OCI-LY1 (cell line): ENCODE measurements at regions not wholly inside any gene's neighbourhood (a gene's known extent, or its start where the extent isn't known, plus 50 kb on each side); places are given as distances from the start of the nearest gene placed in this dataset.
A peak's percentile ranks its signal among the peaks of the same experiment; 100 is the strongest.
"Not testable (repeated sequence)": the region's sequence is repeated elsewhere in the genome, so short reads cannot be mapped to it uniquely, and the experiment has no call there.

Experiments
- H2AFZ ChIP-seq: fragments of 200-600 bp; sonication (generic), shearing (Covaris generic); 2 replicates; pipeline ENCODE4 v1.6.0; 2014; ENCODE audit warnings: antibody characterized with exemption, mild to moderate bottlenecking, low read length
- H3F3A ChIP-seq: fragments of 200-600 bp; sonication (generic), shearing (Covaris generic); 2 replicates; pipeline ENCODE4 v1.6.0; 2014; ENCODE audit warnings: mild to moderate bottlenecking, antibody characterized with exemption, low read length, moderate library complexity; ENCODE audit not compliant: insufficient read depth
- H3K27ac ChIP-seq: fragments of 200-600 bp; sonication (generic); 2 replicates; pipeline ENCODE4 v1.5.1; 2014; ENCODE audit warnings: low read length, mixed run types, mild to moderate bottlenecking, low read depth; ENCODE audit not compliant: poor library complexity, severe bottlenecking
- H3K27me3 ChIP-seq: fragments of 200-600 bp; sonication (generic); 2 replicates; pipeline ENCODE4 v1.6.0; 2014; ENCODE audit warnings: antibody characterized with exemption, mild to moderate bottlenecking, low read length, moderate library complexity; ENCODE audit not compliant: insufficient read depth
- H3K36me3 ChIP-seq: fragments of 200-600 bp; sonication (generic); 2 replicates; pipeline ENCODE4 v1.6.1; 2014; ENCODE audit warnings: mild to moderate bottlenecking, antibody characterized with exemption, low read length, moderate library complexity, mixed read lengths; ENCODE audit not compliant: insufficient read depth
- H3K4me1 ChIP-seq: fragments of 200-600 bp; sonication (generic); 2 replicates; pipeline ENCODE4 v1.5.1; 2014; ENCODE audit warnings: mild to moderate bottlenecking, low read length, moderate library complexity; ENCODE audit not compliant: insufficient read depth, severe bottlenecking
- H3K4me2 ChIP-seq: fragments of 200-600 bp; sonication (generic), shearing (Covaris generic); 2 replicates; pipeline ENCODE4 v1.6.1; 2014; ENCODE audit warnings: low read length
- H3K4me3 ChIP-seq: fragments of 200-600 bp; sonication (generic); 2 replicates; pipeline ENCODE4 v1.5.1; 2014; ENCODE audit warnings: low read length, low read depth, mild to moderate bottlenecking, mixed read lengths; ENCODE audit not compliant: poor library complexity, severe bottlenecking
- H3K79me2 ChIP-seq: fragments of 200-600 bp; shearing (Covaris generic); 2 replicates; pipeline ENCODE4 v1.6.1; 2016; ENCODE audit warnings: mixed run types, low read length, mixed read lengths; ENCODE audit not compliant: insufficient read depth
- H3K9ac ChIP-seq: fragments of 200-600 bp; sonication (generic), shearing (Covaris generic); 2 replicates; pipeline ENCODE4 v1.6.1; 2014; ENCODE audit warnings: mild to moderate bottlenecking, low read length, mixed read lengths
- H3K9me2 ChIP-seq: fragments of 200-600 bp; sonication (generic), shearing (Covaris generic); 2 replicates; pipeline ENCODE4 v1.6.1; 2014; ENCODE audit warnings: low read depth, mild to moderate bottlenecking, low read length, mixed read lengths
- H3K9me3 ChIP-seq: fragments of 200-600 bp; shearing (Covaris generic); 2 replicates; pipeline ENCODE4 v1.6.1; 2014; ENCODE audit warnings: low read length, mixed read lengths
- H4K20me1 ChIP-seq: fragments of 200-600 bp; sonication (generic), shearing (Covaris generic); 2 replicates; pipeline ENCODE4 v1.6.0; 2016; ENCODE audit warnings: mild to moderate bottlenecking, low read length; ENCODE audit not compliant: insufficient read depth
- EZH2 ChIP-seq: fragments of 200-600 bp; sonication (generic), shearing (Covaris generic); IDR thresholded peaks from 2 replicates; pipeline ENCODE4 v1.8.0; 2017; ENCODE audit warnings: borderline replicate concordance, mixed run types, mild to moderate bottlenecking, antibody characterized with exemption, low read length, moderate library complexity, mixed read lengths
- TF ChIP-seq, protein P1 (sequence below): fragments of 200-600 bp; sonication (generic), shearing (Covaris generic); IDR thresholded peaks from 2 replicates; pipeline ENCODE4 v1.5.1; 2017; ENCODE audit warnings: mild to moderate bottlenecking, antibody characterized with exemption, low read length, moderate library complexity, mixed read lengths

DNA sequence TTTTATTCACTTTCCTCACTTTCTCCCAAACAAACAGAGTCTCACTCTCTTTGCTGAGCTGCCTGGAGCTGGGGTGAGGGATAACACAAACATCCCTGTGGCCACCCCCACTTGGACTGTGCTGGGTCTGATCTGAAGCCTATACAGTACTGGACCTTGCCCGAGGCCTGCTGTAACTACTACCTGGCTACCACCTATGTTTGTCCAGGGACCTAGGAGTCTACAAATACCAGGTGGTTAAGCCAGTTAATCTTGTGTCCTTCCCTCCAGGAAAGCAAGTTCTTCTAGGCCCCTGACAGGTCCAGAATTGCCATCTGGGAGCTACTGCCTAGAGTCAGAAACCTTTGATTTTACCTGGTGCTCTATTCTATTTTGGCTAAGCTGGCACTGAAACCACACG is 87.3 kb downstream of the RTL3 start:
- no peaks in the 10 kb centered on the region for H3K79me2 ChIP-seq
- H3F3A ChIP-seq: no peaks in the 10 kb centered on the region
- no peak overlapping the region for H2AFZ ChIP-seq
- H3K9ac ChIP-seq: no peak overlapping the region
- peaks cover 6% of the 10 kb centered on the region for H3K4me1 ChIP-seq
- H3K27ac ChIP-seq: no peak overlapping the region
- H3K9me3 ChIP-seq: no peaks in the 10 kb centered on the region
- no peak overlapping the region for H3K4me2 ChIP-seq
- no peaks in the 10 kb centered on the region for H4K20me1 ChIP-seq
- no peak overlapping the region for H3K4me3 ChIP-seq
- H3K36me3 ChIP-seq: no peaks in the 10 kb centered on the region
- no peaks in the 10 kb centered on the region for H3K9me2 ChIP-seq
- H3K27me3 ChIP-seq: no peaks in the 10 kb centered on the region
- TF ChIP-seq, protein P1, sequence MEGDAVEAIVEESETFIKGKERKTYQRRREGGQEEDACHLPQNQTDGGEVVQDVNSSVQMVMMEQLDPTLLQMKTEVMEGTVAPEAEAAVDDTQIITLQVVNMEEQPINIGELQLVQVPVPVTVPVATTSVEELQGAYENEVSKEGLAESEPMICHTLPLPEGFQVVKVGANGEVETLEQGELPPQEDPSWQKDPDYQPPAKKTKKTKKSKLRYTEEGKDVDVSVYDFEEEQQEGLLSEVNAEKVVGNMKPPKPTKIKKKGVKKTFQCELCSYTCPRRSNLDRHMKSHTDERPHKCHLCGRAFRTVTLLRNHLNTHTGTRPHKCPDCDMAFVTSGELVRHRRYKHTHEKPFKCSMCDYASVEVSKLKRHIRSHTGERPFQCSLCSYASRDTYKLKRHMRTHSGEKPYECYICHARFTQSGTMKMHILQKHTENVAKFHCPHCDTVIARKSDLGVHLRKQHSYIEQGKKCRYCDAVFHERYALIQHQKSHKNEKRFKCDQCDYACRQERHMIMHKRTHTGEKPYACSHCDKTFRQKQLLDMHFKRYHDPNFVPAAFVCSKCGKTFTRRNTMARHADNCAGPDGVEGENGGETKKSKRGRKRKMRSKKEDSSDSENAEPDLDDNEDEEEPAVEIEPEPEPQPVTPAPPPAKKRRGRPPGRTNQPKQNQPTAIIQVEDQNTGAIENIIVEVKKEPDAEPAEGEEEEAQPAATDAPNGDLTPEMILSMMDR: no peak
- no peak for TF ChIP-seq EZH2

DNA sequence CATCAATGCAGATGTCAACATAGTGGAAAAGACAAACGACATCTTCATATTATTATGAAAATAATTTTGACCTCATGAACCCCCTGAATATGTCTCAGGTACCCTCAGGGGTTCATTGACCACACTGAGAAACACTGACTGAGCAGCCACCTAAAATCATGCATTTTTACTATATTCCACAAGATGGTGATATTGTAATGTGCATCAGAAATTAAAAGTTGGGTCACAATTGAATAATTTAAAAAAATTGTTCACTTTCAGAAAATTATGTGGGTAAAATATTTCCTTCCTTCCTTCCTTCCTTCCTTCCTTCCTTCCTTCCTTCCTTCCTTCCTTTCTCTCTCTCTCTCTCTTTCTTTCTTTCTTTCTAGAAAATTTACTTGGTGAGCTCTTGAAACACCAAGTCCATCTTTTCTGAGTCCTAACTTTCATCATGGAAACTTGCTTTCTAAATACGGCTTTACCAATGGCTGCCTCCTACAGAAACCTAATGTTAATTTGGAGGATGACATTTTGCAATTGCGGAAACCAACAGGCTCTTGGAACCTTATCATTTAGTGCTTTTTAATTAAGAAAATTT is 103.6 kb downstream of the RTL3 start:
- Histone ChIP-seq H4K20me1 (no peaks in the 10 kb centered on the region), H3K4me1 (peaks cover 4% of the 10 kb centered on the region), H3K9me2 (no peaks in the 10 kb centered on the region), H3F3A (no peaks in the 10 kb centered on the region), H3K27ac (no peak overlapping the region), H3K79me2 (no peaks in the 10 kb centered on the region), H2AFZ (no peak overlapping the region), H3K4me3 (no peak overlapping the region), H3K9ac (no peak overlapping the region), H3K27me3 (no peaks in the 10 kb centered on the region), H3K9me3 (no peaks in the 10 kb centered on the region), H3K36me3 (no peaks in the 10 kb centered on the region), H3K4me2 (no peak overlapping the region)
- TF ChIP-seq, protein P1: peak; percentile 49
- no peak for TF ChIP-seq EZH2

DNA sequence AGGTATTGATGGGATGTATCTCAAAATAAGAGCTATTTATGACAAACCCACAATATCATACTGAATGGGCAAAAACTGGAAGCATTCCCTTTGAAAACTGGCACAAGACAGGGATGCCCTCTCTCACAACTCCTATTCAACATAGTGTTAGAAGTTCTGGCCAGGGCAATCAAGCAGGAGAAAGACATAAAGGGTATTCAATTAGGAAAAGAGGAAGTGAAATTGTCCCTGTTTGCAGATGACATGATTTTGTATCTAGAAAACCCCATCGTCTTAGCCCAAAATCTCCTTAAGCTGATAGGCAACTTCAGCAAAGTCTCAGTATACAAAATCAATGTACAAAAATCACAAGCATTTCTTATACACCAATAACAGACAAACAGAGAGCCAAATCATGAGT is 106.5 kb downstream of the RTL3 start:
- not testable (repeated sequence) for H3K9me2 ChIP-seq, H3K27ac ChIP-seq, H4K20me1 ChIP-seq, H3K9ac ChIP-seq, H3K27me3 ChIP-seq, H3K36me3 ChIP-seq, H3K9me3 ChIP-seq, H3K4me2 ChIP-seq, H2AFZ ChIP-seq, H3K4me3 ChIP-seq, H3K79me2 ChIP-seq, H3K4me1 ChIP-seq, H3F3A ChIP-seq

DNA sequence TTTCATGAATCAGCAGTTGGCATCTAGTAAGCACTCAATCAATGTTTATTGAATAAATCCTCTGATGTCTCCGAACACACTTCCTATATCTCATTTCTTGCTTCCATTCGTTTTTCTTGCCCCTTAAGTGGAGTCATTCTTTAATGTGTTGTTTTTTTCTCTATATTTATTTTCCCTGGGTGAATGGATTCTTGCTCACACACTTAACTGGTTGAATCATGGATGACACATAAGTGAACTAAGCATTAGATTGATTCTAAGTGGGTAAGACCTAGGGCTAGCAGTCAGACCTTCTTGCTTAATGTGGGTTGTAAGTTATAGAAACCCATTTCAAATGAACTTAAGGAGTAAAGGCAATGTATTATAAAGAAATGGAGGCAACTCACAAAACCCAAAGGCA is 111.1 kb downstream of the RTL3 start:
- Histone ChIP-seq H3K36me3 (no peaks in the 10 kb centered on the region), H3K27me3 (no peaks in the 10 kb centered on the region), H4K20me1 (no peaks in the 10 kb centered on the region), H3F3A (no peaks in the 10 kb centered on the region), H3K79me2 (no peaks in the 10 kb centered on the region), H3K4me1 (no peaks in the 10 kb centered on the region), H3K4me2 (no peak overlapping the region), H3K9me3 (no peaks in the 10 kb centered on the region), H3K9ac (no peak overlapping the region), H3K4me3 (no peak overlapping the region), H3K9me2 (no peaks in the 10 kb centered on the region), H3K27ac (no peak overlapping the region), H2AFZ (no peak overlapping the region)
- TF ChIP-seq, protein P1: no peak
- no peak for TF ChIP-seq EZH2
